Esophagus squamous epithelium (tissue), 5 donors: ENCODE measurements at regions not wholly inside any gene's neighbourhood (a gene's known extent, or its start where the extent isn't known, plus 50 kb on each side); places are given as distances from the start of the nearest gene placed in this dataset.

Source experiments
- DNase-seq: peaks from one replicate; lab custom pipeline; 2025; lab: John Stamatoyannopoulos, UW
- H3K27ac ChIP-seq, 4 donors: fragments of 200-600 bp; sonication (generic); one replicate each; pipeline ENCODE4 v1.5.1; 2016 to 2019; ENCODE audit warnings: mild to moderate bottlenecking in 1 of 4
- H3K27me3 ChIP-seq, 4 donors: fragments of 200-600 bp; sonication (generic); 1 replicate in 3 of 4; 2 replicates in 1 of 4; pipeline versions ENCODE4 v1.5.1 to v1.6.0; 2017 to 2021; ENCODE audit warnings: antibody characterized with exemption in 1 of 4
- H3K36me3 ChIP-seq, 3 donors: fragments of 200-600 bp; sonication (generic); one replicate each; pipeline ENCODE4 v1.5.1; 2016 to 2019
- H3K4me1 ChIP-seq, 3 donors: fragments of 200-600 bp; sonication (generic); one replicate each; pipeline ENCODE4 v1.5.1; 2017 to 2019
- H3K4me3 ChIP-seq, 4 donors: fragments of 200-600 bp; sonication (generic); 1 replicate in 3 of 4; 2 replicates in 1 of 4; pipeline ENCODE4 v1.5.1; 2016 to 2019; ENCODE audit warnings: mild to moderate bottlenecking in 2 of 4, moderate library complexity in 1 of 4
- H3K9me3 ChIP-seq, 3 donors: fragments of 200-600 bp; sonication (generic); one replicate each; pipeline ENCODE4 v1.5.1; 2016 to 2019
- POLR2A ChIP-seq, 4 donors: fragments of 450-650 bp; IDR thresholded peaks; one replicate each; pipeline ENCODE4 v1.6.1; 2017; ENCODE audit warnings: antibody characterized with exemption in 4 of 4, mild to moderate bottlenecking in 4 of 4, moderate library complexity in 3 of 4
- WGBS, 2 donors: methylation state at CpG; one replicate each; pipeline ENCODE4 v1.1.5; 2018; 5-methylcytosine and 5-hydroxymethylcytosine counted together
- intact Hi-C: fragments of 100-400 bp; cut with DNase I; formaldehyde crosslinking; loops from one replicate; pipeline ENCODE4 v1.15.0; 2022
- TF ChIP-seq, protein P1 (sequence below), 6 experiments: fragments of 450-650 bp in 4 of 6; fragments of 200-600 bp in 2 of 6; sonication (generic) in 2 of 6; IDR thresholded peaks; one replicate each; pipeline ENCODE4 v1.5.1; 2016 to 2019; ENCODE audit warnings: antibody characterized with exemption in 6 of 6, mild to moderate bottlenecking in 4 of 6, moderate library complexity in 4 of 6
- donor health status: DM: yes; HTN: yes; CAD: no.

GRCh38 chr5:28216939-28217360 lies 1178.6 kb upstream of the CDH9 start:
- H3K27me3 ChIP-seq: no peaks in the 10 kb centered on the region
- TF ChIP-seq, protein P1, sequence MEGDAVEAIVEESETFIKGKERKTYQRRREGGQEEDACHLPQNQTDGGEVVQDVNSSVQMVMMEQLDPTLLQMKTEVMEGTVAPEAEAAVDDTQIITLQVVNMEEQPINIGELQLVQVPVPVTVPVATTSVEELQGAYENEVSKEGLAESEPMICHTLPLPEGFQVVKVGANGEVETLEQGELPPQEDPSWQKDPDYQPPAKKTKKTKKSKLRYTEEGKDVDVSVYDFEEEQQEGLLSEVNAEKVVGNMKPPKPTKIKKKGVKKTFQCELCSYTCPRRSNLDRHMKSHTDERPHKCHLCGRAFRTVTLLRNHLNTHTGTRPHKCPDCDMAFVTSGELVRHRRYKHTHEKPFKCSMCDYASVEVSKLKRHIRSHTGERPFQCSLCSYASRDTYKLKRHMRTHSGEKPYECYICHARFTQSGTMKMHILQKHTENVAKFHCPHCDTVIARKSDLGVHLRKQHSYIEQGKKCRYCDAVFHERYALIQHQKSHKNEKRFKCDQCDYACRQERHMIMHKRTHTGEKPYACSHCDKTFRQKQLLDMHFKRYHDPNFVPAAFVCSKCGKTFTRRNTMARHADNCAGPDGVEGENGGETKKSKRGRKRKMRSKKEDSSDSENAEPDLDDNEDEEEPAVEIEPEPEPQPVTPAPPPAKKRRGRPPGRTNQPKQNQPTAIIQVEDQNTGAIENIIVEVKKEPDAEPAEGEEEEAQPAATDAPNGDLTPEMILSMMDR (IDR thresholded peaks at IDR 0.05): no peak
- no peak for TF ChIP-seq POLR2A (IDR thresholded peaks at IDR 0.05)
- H3K27ac ChIP-seq: no peak overlapping the region
- H3K4me1 ChIP-seq: no peaks in the 10 kb centered on the region
- no peaks in the 10 kb centered on the region for H3K9me3 ChIP-seq
- intact Hi-C loops: no loop called here
- no peak for DNase-seq
- H3K4me3 ChIP-seq: no peak overlapping the region
- H3K36me3 ChIP-seq: no peaks in the 10 kb centered on the region
- 73 to 88% methylated on average over 2 of the region's 2 CpGs for WGBS, 2 donors

- no peaks in the 10 kb centered on the region for H3K9me3 ChIP-seq
- H3K27ac ChIP-seq: no peak overlapping the region
- H3K4me1 ChIP-seq: no peaks in the 10 kb centered on the region
- no peak overlapping the region for H3K4me3 ChIP-seq
- TF ChIP-seq POLR2A (IDR thresholded peaks at IDR 0.05): no peak
- TF ChIP-seq, protein P1 (IDR thresholded peaks at IDR 0.05): no peak
- H3K36me3 ChIP-seq: no peaks in the 10 kb centered on the region
- DNase-seq: no peak
- intact Hi-C loops: no loop called here
- H3K27me3 ChIP-seq: no peaks in the 10 kb centered on the region
Measured at GRCh38 chr5:28215091-28215490, 1176.7 kb upstream of the CDH9 start.

- TF ChIP-seq, protein P1 (IDR thresholded peaks at IDR 0.05): no peak
- TF ChIP-seq POLR2A (IDR thresholded peaks at IDR 0.05): no peak
- no peaks in the 10 kb centered on the region for H3K27me3 ChIP-seq
- H3K27ac ChIP-seq: no peak overlapping the region
- no peak overlapping the region for H3K4me3 ChIP-seq
- H3K9me3 ChIP-seq: no peaks in the 10 kb centered on the region
- no peaks in the 10 kb centered on the region for H3K4me1 ChIP-seq
- H3K36me3 ChIP-seq: no peaks in the 10 kb centered on the region
- intact Hi-C loops: no loop called here
- 52 to 70% methylated on average over 3 of the region's 3 CpGs for WGBS, 2 donors
- DNase-seq: no peak
Measured at GRCh38 chr5:28214292-28214691, 1175.9 kb upstream of the CDH9 start.

- H3K4me3 ChIP-seq: no peak overlapping the region
- TF ChIP-seq, protein P1 (IDR thresholded peaks at IDR 0.05): no peak
- no peak for TF ChIP-seq POLR2A (IDR thresholded peaks at IDR 0.05)
- intact Hi-C loops: no loop called here
- 84 to 85% methylated on average over 1 of the region's 1 CpG for WGBS, 2 donors
- H3K36me3 ChIP-seq: no peaks in the 10 kb centered on the region
- DNase-seq: no peak
- H3K27me3 ChIP-seq: no peaks in the 10 kb centered on the region
- no peaks in the 10 kb centered on the region for H3K9me3 ChIP-seq
- no peak overlapping the region for H3K27ac ChIP-seq
- H3K4me1 ChIP-seq: no peaks in the 10 kb centered on the region
Measured at GRCh38 chr5:28208356-28208755, 1170.0 kb upstream of the CDH9 start.

GRCh38 chr5:28190011-28190410 lies 1151.6 kb upstream of the CDH9 start:
- Histone ChIP-seq H3K4me3 (no peak overlapping the region), H3K36me3 (no peaks in the 10 kb centered on the region), H3K27me3 (no peaks in the 10 kb centered on the region), H3K4me1 (no peaks in the 10 kb centered on the region), H3K9me3 (no peaks in the 10 kb centered on the region), H3K27ac (no peak overlapping the region)
- TF ChIP-seq POLR2A (IDR thresholded peaks at IDR 0.05): no peak
- TF ChIP-seq, protein P1 (IDR thresholded peaks at IDR 0.05): no peak
- WGBS, 2 donors: 21 to 22% methylated on average over 2 of the region's 2 CpGs
- intact Hi-C loops: no loop called here
- no peak for DNase-seq
